ENCODE measurements at regions not wholly inside any gene's neighbourhood (a gene's known extent, or its start where the extent isn't known, plus 50 kb on each side); places are given as distances from the start of the nearest gene placed in this dataset.

DNA sequence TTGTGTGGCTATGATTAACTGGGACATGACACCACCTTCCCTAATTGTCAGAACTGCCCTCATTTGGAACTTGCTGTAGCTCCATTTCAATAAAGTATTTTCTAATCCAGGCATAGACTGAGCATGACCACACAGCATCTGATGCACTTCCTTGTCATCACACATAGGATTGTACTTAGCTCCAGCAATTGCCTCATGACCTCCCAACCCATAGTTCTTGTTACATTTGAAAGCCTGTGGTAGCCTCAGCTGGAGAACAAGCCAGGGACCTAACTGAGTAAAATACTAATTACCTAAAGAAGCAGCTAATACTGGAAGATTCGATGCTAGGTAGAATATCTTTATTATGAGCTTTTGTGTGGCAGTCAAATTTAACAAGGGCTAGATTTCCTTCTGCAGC lies 187.3 kb upstream of the KIF2B start:
- H3K36me3 ChIP-seq (ENCODE audit: control insufficient read depth in 2 of 3, insufficient read depth in 3 of 3, low read length in 3 of 3) = no peaks in the 10 kb centered on the region
- no peak for FAIRE-seq
- no peak overlapping the region for H3K9ac ChIP-seq (ENCODE audit: low read length in 3 of 3)
- intact Hi-C loops (cut with DNase I) = no loop called here
- DNase-seq = no peak
- H3K4me1 ChIP-seq (ENCODE audit: control insufficient read depth in 2 of 3, insufficient read depth in 2 of 3, low read depth in 1 of 3, low read length in 3 of 3) = no peaks in the 10 kb centered on the region
- H3K27ac ChIP-seq (ENCODE audit: low read depth in 2 of 2, low read length in 2 of 2) = no peak overlapping the region
- H3K9me3 ChIP-seq (ENCODE audit: control insufficient read depth in 2 of 3, insufficient read depth in 1 of 3, low read length in 3 of 3) = no peaks in the 10 kb centered on the region
- no peaks in the 10 kb centered on the region for H3K27me3 ChIP-seq (ENCODE audit: control insufficient read depth, insufficient read depth, low read length)
- no peak overlapping the region for H3K4me3 ChIP-seq (ENCODE audit: low read length in 3 of 3)
- TF ChIP-seq, protein P1, sequence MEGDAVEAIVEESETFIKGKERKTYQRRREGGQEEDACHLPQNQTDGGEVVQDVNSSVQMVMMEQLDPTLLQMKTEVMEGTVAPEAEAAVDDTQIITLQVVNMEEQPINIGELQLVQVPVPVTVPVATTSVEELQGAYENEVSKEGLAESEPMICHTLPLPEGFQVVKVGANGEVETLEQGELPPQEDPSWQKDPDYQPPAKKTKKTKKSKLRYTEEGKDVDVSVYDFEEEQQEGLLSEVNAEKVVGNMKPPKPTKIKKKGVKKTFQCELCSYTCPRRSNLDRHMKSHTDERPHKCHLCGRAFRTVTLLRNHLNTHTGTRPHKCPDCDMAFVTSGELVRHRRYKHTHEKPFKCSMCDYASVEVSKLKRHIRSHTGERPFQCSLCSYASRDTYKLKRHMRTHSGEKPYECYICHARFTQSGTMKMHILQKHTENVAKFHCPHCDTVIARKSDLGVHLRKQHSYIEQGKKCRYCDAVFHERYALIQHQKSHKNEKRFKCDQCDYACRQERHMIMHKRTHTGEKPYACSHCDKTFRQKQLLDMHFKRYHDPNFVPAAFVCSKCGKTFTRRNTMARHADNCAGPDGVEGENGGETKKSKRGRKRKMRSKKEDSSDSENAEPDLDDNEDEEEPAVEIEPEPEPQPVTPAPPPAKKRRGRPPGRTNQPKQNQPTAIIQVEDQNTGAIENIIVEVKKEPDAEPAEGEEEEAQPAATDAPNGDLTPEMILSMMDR (IDR thresholded peaks at IDR 0.05; ENCODE audit: borderline replicate concordance, extremely low read depth, insufficient read depth) = no peak

DNA sequence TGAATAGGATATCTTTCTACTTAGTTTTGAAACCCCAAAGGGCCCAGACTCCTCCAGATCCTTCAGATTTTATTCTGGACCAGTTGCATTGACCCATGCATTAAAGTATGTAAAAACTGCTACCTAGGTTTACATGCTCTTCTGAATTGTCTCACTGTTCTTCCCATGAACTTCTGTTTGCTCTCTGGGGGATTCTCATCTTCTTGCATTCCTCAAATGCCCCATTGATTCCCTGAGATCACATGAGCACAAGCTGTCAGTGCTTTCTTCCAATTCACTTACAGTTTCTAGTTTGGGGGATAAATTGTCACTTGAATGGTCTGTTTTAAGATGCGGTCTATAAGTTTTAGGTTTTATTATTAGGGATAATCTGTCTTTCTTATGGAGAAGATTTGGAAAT lies 188.9 kb upstream of the KIF2B start:
- Histone ChIP-seq H3K36me3 (ENCODE audit: control insufficient read depth in 2 of 3, insufficient read depth in 3 of 3, low read length in 3 of 3) (no peaks in the 10 kb centered on the region), H3K27ac (ENCODE audit: low read depth in 2 of 2, low read length in 2 of 2) (no peak overlapping the region), H3K27me3 (ENCODE audit: control insufficient read depth, insufficient read depth, low read length) (no peaks in the 10 kb centered on the region), H3K4me3 (ENCODE audit: low read length in 3 of 3) (no peak overlapping the region), H3K4me1 (ENCODE audit: control insufficient read depth in 2 of 3, insufficient read depth in 2 of 3, low read depth in 1 of 3, low read length in 3 of 3) (no peaks in the 10 kb centered on the region), H3K9ac (ENCODE audit: low read length in 3 of 3) (no peak overlapping the region), H3K9me3 (ENCODE audit: control insufficient read depth in 2 of 3, insufficient read depth in 1 of 3, low read length in 3 of 3) (no peaks in the 10 kb centered on the region)
- DNase-seq (no peak), FAIRE-seq (no peak)
- TF ChIP-seq, protein P1 (IDR thresholded peaks at IDR 0.05; ENCODE audit: borderline replicate concordance, extremely low read depth, insufficient read depth) = no peak
- intact Hi-C loops (cut with DNase I) = no loop called here

DNA sequence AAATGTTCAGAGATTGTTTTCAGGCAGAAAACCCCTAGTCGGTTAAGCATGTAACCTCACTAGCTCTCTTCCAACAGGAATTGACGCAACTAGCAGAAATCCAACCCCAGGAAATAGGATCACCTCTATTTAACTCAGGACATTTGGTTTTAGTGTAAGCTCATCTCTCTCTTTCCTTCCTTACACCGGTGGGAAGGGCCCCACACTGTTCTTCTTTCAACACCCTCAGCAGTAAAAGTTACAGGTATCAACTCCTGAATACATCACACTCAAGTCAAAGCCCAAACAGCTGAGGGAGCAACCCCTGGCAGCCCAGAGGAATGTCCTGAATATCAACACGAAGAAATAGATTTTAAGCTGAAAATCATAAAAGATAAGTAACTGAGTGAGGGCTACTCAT lies 191.2 kb upstream of the KIF2B start:
- no peak overlapping the region for H3K9ac ChIP-seq (ENCODE audit: low read length in 3 of 3)
- no peaks in the 10 kb centered on the region for H3K36me3 ChIP-seq (ENCODE audit: control insufficient read depth in 2 of 3, insufficient read depth in 3 of 3, low read length in 3 of 3)
- no peak overlapping the region for H3K27ac ChIP-seq (ENCODE audit: low read depth in 2 of 2, low read length in 2 of 2)
- intact Hi-C loops (cut with DNase I) = no loop called here
- H3K4me1 ChIP-seq (ENCODE audit: control insufficient read depth in 2 of 3, insufficient read depth in 2 of 3, low read depth in 1 of 3, low read length in 3 of 3) = no peaks in the 10 kb centered on the region
- DNase-seq (no peak), FAIRE-seq (no peak)
- H3K9me3 ChIP-seq (ENCODE audit: control insufficient read depth in 2 of 3, insufficient read depth in 1 of 3, low read length in 3 of 3) = no peaks in the 10 kb centered on the region
- no peaks in the 10 kb centered on the region for H3K27me3 ChIP-seq (ENCODE audit: control insufficient read depth, insufficient read depth, low read length)
- TF ChIP-seq, protein P1 (IDR thresholded peaks at IDR 0.05; ENCODE audit: borderline replicate concordance, extremely low read depth, insufficient read depth) = no peak
- no peak overlapping the region for H3K4me3 ChIP-seq (ENCODE audit: low read length in 3 of 3)

DNA sequence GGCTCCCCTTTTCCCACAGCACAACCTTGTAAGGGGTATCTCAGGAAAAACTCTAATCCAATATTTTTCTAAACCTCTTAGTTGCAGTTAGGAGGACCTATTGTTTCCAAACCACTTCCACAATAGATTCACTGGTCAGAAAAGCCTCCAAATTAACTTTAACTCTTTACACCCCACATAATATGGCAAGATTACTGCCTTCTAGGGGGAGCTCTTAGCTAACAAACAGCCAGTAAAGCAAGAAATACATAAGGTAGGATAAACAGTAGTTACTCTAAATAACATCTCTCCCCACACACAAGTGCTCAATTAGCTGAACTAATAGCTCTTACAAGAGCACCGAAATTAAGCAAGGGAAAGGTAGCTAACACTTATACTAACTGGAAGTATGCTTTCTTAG lies 192.1 kb upstream of the KIF2B start:
- H3K4me3 ChIP-seq (ENCODE audit: low read length in 3 of 3) = no peak overlapping the region
- H3K9ac ChIP-seq (ENCODE audit: low read length in 3 of 3) = no peak overlapping the region
- intact Hi-C loops (cut with DNase I) = no loop called here
- H3K36me3 ChIP-seq (ENCODE audit: control insufficient read depth in 2 of 3, insufficient read depth in 3 of 3, low read length in 3 of 3) = no peaks in the 10 kb centered on the region
- no peaks in the 10 kb centered on the region for H3K4me1 ChIP-seq (ENCODE audit: control insufficient read depth in 2 of 3, insufficient read depth in 2 of 3, low read depth in 1 of 3, low read length in 3 of 3)
- no peak for FAIRE-seq
- no peak overlapping the region for H3K27ac ChIP-seq (ENCODE audit: low read depth in 2 of 2, low read length in 2 of 2)
- no peaks in the 10 kb centered on the region for H3K9me3 ChIP-seq (ENCODE audit: control insufficient read depth in 2 of 3, insufficient read depth in 1 of 3, low read length in 3 of 3)
- DNase-seq = no peak
- TF ChIP-seq, protein P1 (IDR thresholded peaks at IDR 0.05; ENCODE audit: borderline replicate concordance, extremely low read depth, insufficient read depth) = no peak
- no peaks in the 10 kb centered on the region for H3K27me3 ChIP-seq (ENCODE audit: control insufficient read depth, insufficient read depth, low read length)

Data from kidney (tissue), 13 donors.